A549 (cell line): ENCODE measurements at regions not wholly inside any gene's neighbourhood (a gene's known extent, or its start where the extent isn't known, plus 50 kb on each side); places are given as distances from the start of the nearest gene placed in this dataset.

Source experiments
- ATAC-seq, 2 experiments: fragments of 200-7000 bp in 1 of 2; fragments of >200 bp in 1 of 2; cut with Nextera tagmentation in 1 of 2; cut with Tn5 transposase in 1 of 2; 3 replicates each; pipeline versions ENCODE4 v1.8.0 to v1.9.1; 2018 to 2020; ENCODE audit warnings: mild to moderate bottlenecking in 1 of 2, moderate library complexity in 1 of 2
- CTCF ChIA-PET: fragments of 300-600 bp; sonication (Branson Sonifier 250); formaldehyde crosslinking; extraction: SDS; loops from one replicate; lab custom pipeline; 2021; ENCODE audit warnings: antibody characterized with exemption, inconsistent platforms; lab: Yijun Ruan, JAX
- POLR2A ChIA-PET: fragments of 350-600 bp; formaldehyde crosslinking; extraction: SDS; loops from one replicate; lab custom pipeline; 2021; ENCODE audit warnings: antibody characterized with exemption, inconsistent platforms; lab: Yijun Ruan, JAX
- DNase-seq, 2 experiments: peaks; one replicate each; pipeline versions ENCODE4 v3.0.0 to v3.0.0-alpha.2; 2011 to 2016; ENCODE audit warnings: low read depth in 1 of 2, low spot score in 1 of 2
- FAIRE-seq: peaks from 2 replicates; lab custom pipeline; 2011; peaks lifted over from hg19 to GRCh38; lab: Jason Lieb, UNC
- H3K27ac ChIP-seq, 2 experiments: fragments of >200 bp; sonication (Bioruptor Twin); formaldehyde crosslinking; 3 replicates each; pipeline ENCODE4 v1.5.1; 2016 to 2017
- H3K4me1 ChIP-seq: fragments of >200 bp; sonication (Bioruptor Twin); formaldehyde crosslinking; 3 replicates; pipeline ENCODE4 v1.6.1; 2016
- H3K4me2 ChIP-seq: fragments of >200 bp; sonication (Bioruptor Twin); formaldehyde crosslinking; 3 replicates; pipeline ENCODE4 v1.6.1; 2016
- H3K4me3 ChIP-seq: fragments of >200 bp; sonication (Bioruptor Twin); formaldehyde crosslinking; 3 replicates; pipeline ENCODE4 v1.5.1; 2016
- H3K9me3 ChIP-seq: fragments of >200 bp; sonication (Bioruptor Twin); formaldehyde crosslinking; 3 replicates; pipeline ENCODE4 v1.6.1; 2016
- BHLHE40 ChIP-seq: IDR thresholded peaks from 2 replicates; pipeline ENCODE4 v1.6.1; 2012; ENCODE audit warnings: low read depth, low read length, inconsistent platforms
- CEBPB ChIP-seq, 2 experiments: fragments of >200 bp in 1 of 2; sonication (Bioruptor Twin) in 1 of 2; formaldehyde crosslinking in 1 of 2; IDR thresholded peaks; 2 replicates each; pipeline ENCODE4 v1.6.1; 2012 to 2016
- CHD2 ChIP-seq: fragments of 150-350 bp; IDR thresholded peaks from 2 replicates; pipeline ENCODE4 v1.6.1; 2014; ENCODE audit warnings: low read length; ENCODE audit not compliant: partially characterized antibody
- CHD4 ChIP-seq: fragments of 200-600 bp; sonication (generic); IDR thresholded peaks from 2 replicates; pipeline ENCODE4 v1.6.1; 2016; ENCODE audit warnings: antibody characterized with exemption, mild to moderate bottlenecking, borderline replicate concordance
- EHF ChIP-seq: fragments of 250-450 bp; sonication (Bioruptor Pico); IDR thresholded peaks from 2 replicates; pipeline ENCODE4 v1.5.0; 2020; ENCODE audit warnings: mild to moderate bottlenecking
- ELK1 ChIP-seq: fragments of 150-350 bp; IDR thresholded peaks from 2 replicates; pipeline ENCODE4 v1.6.1; 2014; ENCODE audit warnings: low read depth, mild to moderate bottlenecking, low read length
- ESRRA ChIP-seq: fragments of 150-350 bp; IDR thresholded peaks from 2 replicates; pipeline ENCODE4 v1.6.1; 2014; ENCODE audit warnings: mild to moderate bottlenecking, low read length, borderline replicate concordance
- FOSB ChIP-seq: fragments of 250-450 bp; sonication (Bioruptor Pico); IDR thresholded peaks from 2 replicates; pipeline ENCODE4 v1.5.0; 2020; ENCODE audit warnings: mild to moderate bottlenecking, moderate library complexity
- FOXS1 ChIP-seq: fragments of 250-450 bp; sonication (Bioruptor Pico); IDR thresholded peaks from 2 replicates; pipeline ENCODE4 v1.5.0; 2020; ENCODE audit warnings: mild to moderate bottlenecking, moderate library complexity
- HDAC2 ChIP-seq: fragments of 200-600 bp; sonication (generic); IDR thresholded peaks from 2 replicates; pipeline ENCODE4 v1.6.1; 2016
- HEYL ChIP-seq: fragments of 250-450 bp; sonication (Bioruptor Pico); IDR thresholded peaks from 2 replicates; pipeline ENCODE4 v1.8.0; 2021; ENCODE audit warnings: mild to moderate bottlenecking, moderate library complexity
- HOXB13 ChIP-seq: fragments of 250-450 bp; sonication (Bioruptor Pico); IDR thresholded peaks from 2 replicates; pipeline ENCODE4 v1.5.0; 2020; ENCODE audit warnings: low read depth, mild to moderate bottlenecking, moderate library complexity
- JUN ChIP-seq, 2 experiments: fragments of >200 bp; sonication (Bioruptor Twin); formaldehyde crosslinking; IDR thresholded peaks; 2 replicates in 1 of 2; 3 replicates in 1 of 2; pipeline ENCODE4 v1.6.1; 2016 to 2017
- JUNB ChIP-seq: fragments of >200 bp; sonication (Bioruptor Twin); formaldehyde crosslinking; IDR thresholded peaks from 2 replicates; pipeline ENCODE4 v1.6.1; 2016
- KDM1A ChIP-seq: fragments of 200-600 bp; sonication (generic); IDR thresholded peaks from 2 replicates; pipeline ENCODE4 v1.6.1; 2016; ENCODE audit warnings: low read depth, mild to moderate bottlenecking
- KDM5A ChIP-seq: fragments of 200-600 bp; sonication (generic); IDR thresholded peaks from 2 replicates; pipeline ENCODE4 v1.6.1; 2016; ENCODE audit warnings: antibody characterized with exemption, mild to moderate bottlenecking
- MAFK ChIP-seq: fragments of 450-650 bp; IDR thresholded peaks from 2 replicates; pipeline ENCODE4 v1.6.1; 2014; ENCODE audit not compliant: partially characterized antibody
- MYC ChIP-seq: IDR thresholded peaks from 2 replicates; pipeline ENCODE4 v1.6.1; 2012; ENCODE audit warnings: mild to moderate bottlenecking, inconsistent platforms, low read length, improper control_type of control experiment, borderline replicate concordance
- NFE2L2 ChIP-seq: fragments of 150-350 bp; conservative IDR thresholded peaks from 2 replicates; pipeline ENCODE4 v1.6.1; 2014; ENCODE audit warnings: low read length
- NR3C1 ChIP-seq: fragments of >200 bp; sonication (Bioruptor Twin); formaldehyde crosslinking; IDR thresholded peaks from 3 replicates; pipeline ENCODE4 v1.6.1; 2017
- POLR2AphosphoS2 ChIP-seq: conservative IDR thresholded peaks from 2 replicates; pipeline ENCODE4 v1.6.1; 2012; ENCODE audit warnings: low read length, improper control_type of control experiment, inconsistent platforms
- RAD21 ChIP-seq, 2 experiments: fragments of >200 bp in 1 of 2; sonication (Bioruptor Twin) in 1 of 2; formaldehyde crosslinking in 1 of 2; IDR thresholded peaks in 1 of 2; conservative IDR thresholded peaks in 1 of 2; 2 replicates in 1 of 2; 3 replicates in 1 of 2; pipeline ENCODE4 v1.6.1; 2012 to 2018; ENCODE audit warnings: inconsistent platforms in 1 of 2
- RCOR1 ChIP-seq: fragments of 150-350 bp; IDR thresholded peaks from 2 replicates; pipeline ENCODE4 v1.6.1; 2014; ENCODE audit warnings: antibody characterized with exemption, low read length, low read depth
- RFX5 ChIP-seq: fragments of 450-650 bp; IDR thresholded peaks from 2 replicates; pipeline ENCODE4 v1.7.1; 2014; ENCODE audit warnings: antibody characterized with exemption, mild to moderate bottlenecking, moderate library complexity
- SREBF2 ChIP-seq: fragments of 450-650 bp; IDR thresholded peaks from 2 replicates; pipeline ENCODE4 v1.6.1; 2014; ENCODE audit warnings: mild to moderate bottlenecking, moderate library complexity
- TP53 ChIP-seq: fragments of 250-450 bp; sonication (Bioruptor Pico); IDR thresholded peaks from 2 replicates; pipeline ENCODE4 v1.5.0; 2021; ENCODE audit warnings: mild to moderate bottlenecking, moderate library complexity
- ZNF302 ChIP-seq: fragments of 250-450 bp; sonication (Bioruptor Pico); IDR thresholded peaks from 2 replicates; pipeline ENCODE4 v1.9.0; 2021; ENCODE audit warnings: inconsistent platforms, mild to moderate bottlenecking, moderate library complexity
- ZSCAN20 ChIP-seq: fragments of 250-450 bp; sonication (Bioruptor Pico); IDR thresholded peaks from 2 replicates; pipeline ENCODE4 v1.8.0; 2022; ENCODE audit warnings: mild to moderate bottlenecking, moderate library complexity
- WGBS: methylation state at CpG from one replicate; pipeline ENCODE4 v1.1.6; 2017; ENCODE audit errors: missing lambda C conversion rate; 5-methylcytosine and 5-hydroxymethylcytosine counted together
- TF ChIP-seq, protein P1 (sequence below): fragments of 450-650 bp; IDR thresholded peaks from 2 replicates; pipeline ENCODE4 v1.6.1; 2014; ENCODE audit warnings: antibody characterized with exemption
- TF ChIP-seq, protein P2 (sequence below): IDR thresholded peaks from 2 replicates; pipeline ENCODE4 v1.6.1; 2012
- TF ChIP-seq, protein P3 (sequence below): IDR thresholded peaks from 2 replicates; pipeline ENCODE4 v1.6.1; 2012
- TF ChIP-seq, protein P4 (sequence below): fragments of >200 bp; sonication (Bioruptor Twin); formaldehyde crosslinking; IDR thresholded peaks from 2 replicates; pipeline ENCODE4 v1.6.1; 2016
- TF ChIP-seq, protein P5 (sequence below): fragments of 250-450 bp; sonication (Bioruptor Pico); IDR thresholded peaks from 2 replicates; pipeline ENCODE4 v1.5.0; 2020; ENCODE audit warnings: low read depth, mild to moderate bottlenecking, moderate library complexity

- TF ChIP-seq CHD2, result no peak
- TF ChIP-seq, protein P1, sequence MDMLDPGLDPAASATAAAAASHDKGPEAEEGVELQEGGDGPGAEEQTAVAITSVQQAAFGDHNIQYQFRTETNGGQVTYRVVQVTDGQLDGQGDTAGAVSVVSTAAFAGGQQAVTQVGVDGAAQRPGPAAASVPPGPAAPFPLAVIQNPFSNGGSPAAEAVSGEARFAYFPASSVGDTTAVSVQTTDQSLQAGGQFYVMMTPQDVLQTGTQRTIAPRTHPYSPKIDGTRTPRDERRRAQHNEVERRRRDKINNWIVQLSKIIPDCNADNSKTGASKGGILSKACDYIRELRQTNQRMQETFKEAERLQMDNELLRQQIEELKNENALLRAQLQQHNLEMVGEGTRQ, result no peak
- TF ChIP-seq MYC, result no peak
- no peak for TF ChIP-seq CEBPB (IDR thresholded peaks at IDR 0.05)
- no peak for TF ChIP-seq HEYL (CRISPR knock-in tag)
- no peak for TF ChIP-seq NR3C1
- TF ChIP-seq, all 56 proteins: peak for 0
Observed at GRCh38 chr4:123838474-123838873, 441.9 kb downstream of the SPRY1 start (continued).

DNA sequence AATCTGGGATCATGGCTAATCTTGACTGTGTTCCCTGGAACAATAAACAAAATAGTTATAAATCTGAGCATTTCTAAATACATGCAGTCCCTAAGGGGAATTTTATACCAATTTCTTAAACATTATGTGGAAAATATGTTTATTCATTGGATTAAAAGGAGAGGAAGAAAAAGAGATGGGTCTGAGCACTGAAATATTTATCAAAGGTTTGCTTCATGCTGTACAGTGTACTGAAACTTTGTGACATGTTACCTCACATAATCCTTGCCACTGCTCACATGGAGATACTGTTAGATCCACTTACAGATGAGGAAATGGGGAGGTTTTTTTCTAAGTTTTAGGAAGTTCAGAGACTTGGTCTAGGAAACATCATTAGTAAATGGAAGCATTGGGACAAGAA is 443.6 kb downstream of the SPRY1 start:
- POLR2A ChIA-PET, result no interaction called here
- no peak overlapping the region for H3K4me3 ChIP-seq
- FAIRE-seq (no peak), ATAC-seq (no peak), DNase-seq (no peak)
- TF ChIP-seq FOXS1 (CRISPR knock-in tag) (no peak), RCOR1 (no peak), MAFK (no peak), HOXB13 (CRISPR knock-in tag) (no peak), ZSCAN20 (CRISPR knock-in tag) (no peak), EHF (CRISPR knock-in tag) (no peak), POLR2AphosphoS2 (no peak), HDAC2 (no peak), ZNF302 (CRISPR knock-in tag) (no peak), ESRRA (no peak), FOSB (no peak), NFE2L2 (no peak), KDM1A (no peak), TP53 (CRISPR knock-in tag) (no peak), CHD4 (no peak), RAD21 (conservative IDR thresholded peaks at IDR 0.05 in 1 of 2, IDR thresholded peaks at IDR 0.05 in 1 of 2) (no peak), JUN (IDR thresholded peaks at IDR 0.05) (no peak), JUNB (no peak)
- TF ChIP-seq, protein P1, result no peak
- H3K4me2 ChIP-seq, result no peak overlapping the region
- H3K9me3 ChIP-seq, result no peaks in the 10 kb centered on the region
- H3K27ac ChIP-seq, result no peak overlapping the region
- CTCF ChIA-PET, result no interaction called here
- no peaks in the 10 kb centered on the region for H3K4me1 ChIP-seq

DNA sequence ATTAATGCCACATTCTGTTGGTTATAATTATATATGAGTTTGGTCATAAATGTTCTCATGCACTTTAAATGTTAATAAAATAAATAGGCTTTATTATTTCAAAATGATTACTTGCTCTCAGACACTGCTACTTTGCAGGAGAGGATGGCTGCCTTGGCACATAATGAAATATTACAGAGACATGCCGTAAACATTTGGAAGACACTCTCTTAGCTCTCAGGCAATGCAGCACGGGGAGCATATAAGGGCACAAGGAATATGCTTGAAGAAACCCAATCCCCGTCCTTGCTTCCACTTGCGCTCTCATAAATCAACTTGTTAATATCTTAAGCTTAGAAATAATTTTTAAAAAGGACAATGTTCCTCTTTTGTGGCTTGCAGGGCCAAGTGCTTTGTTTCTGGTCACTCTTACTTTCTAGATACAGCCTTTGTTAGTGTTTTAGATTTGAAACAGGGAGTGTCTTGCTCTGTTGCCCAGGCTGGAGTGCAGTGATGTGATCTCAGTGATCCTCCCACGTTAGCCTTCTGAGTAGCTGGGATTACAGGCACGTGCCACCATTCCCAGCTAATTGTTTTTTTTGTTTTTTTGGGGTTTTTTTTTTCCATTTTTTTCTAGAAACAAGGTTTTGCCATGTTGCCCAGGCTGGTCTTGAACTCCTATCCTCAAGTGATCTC is 445.0 kb downstream of the SPRY1 start:
- ATAC-seq (no peak), DNase-seq (no peak), FAIRE-seq (no peak)
- WGBS, result 45% methylated on average over 6 of the region's 6 CpGs
- H3K9me3 ChIP-seq, result no peaks in the 10 kb centered on the region
- no peak for TF ChIP-seq KDM5A
- no peak for TF ChIP-seq MAFK
- TF ChIP-seq, protein P2, sequence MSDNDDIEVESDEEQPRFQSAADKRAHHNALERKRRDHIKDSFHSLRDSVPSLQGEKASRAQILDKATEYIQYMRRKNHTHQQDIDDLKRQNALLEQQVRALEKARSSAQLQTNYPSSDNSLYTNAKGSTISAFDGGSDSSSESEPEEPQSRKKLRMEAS, result no peak
- no peak for TF ChIP-seq RFX5
- TF ChIP-seq, protein P3, sequence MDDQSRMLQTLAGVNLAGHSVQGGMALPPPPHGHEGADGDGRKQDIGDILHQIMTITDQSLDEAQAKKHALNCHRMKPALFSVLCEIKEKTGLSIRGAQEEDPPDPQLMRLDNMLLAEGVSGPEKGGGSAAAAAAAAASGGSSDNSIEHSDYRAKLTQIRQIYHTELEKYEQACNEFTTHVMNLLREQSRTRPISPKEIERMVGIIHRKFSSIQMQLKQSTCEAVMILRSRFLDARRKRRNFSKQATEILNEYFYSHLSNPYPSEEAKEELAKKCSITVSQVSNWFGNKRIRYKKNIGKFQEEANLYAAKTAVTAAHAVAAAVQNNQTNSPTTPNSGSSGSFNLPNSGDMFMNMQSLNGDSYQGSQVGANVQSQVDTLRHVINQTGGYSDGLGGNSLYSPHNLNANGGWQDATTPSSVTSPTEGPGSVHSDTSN, result no peak
- no peak for TF ChIP-seq SREBF2
- TF ChIP-seq, protein P4, sequence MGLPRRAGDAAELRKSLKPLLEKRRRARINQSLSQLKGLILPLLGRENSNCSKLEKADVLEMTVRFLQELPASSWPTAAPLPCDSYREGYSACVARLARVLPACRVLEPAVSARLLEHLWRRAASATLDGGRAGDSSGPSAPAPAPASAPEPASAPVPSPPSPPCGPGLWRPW, result no peak
- TF ChIP-seq BHLHE40, result no peak
- TF ChIP-seq, protein P5, sequence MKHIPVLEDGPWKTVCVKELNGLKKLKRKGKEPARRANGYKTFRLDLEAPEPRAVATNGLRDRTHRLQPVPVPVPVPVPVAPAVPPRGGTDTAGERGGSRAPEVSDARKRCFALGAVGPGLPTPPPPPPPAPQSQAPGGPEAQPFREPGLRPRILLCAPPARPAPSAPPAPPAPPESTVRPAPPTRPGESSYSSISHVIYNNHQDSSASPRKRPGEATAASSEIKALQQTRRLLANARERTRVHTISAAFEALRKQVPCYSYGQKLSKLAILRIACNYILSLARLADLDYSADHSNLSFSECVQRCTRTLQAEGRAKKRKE (CRISPR knock-in tag), result no peak
- TF ChIP-seq HOXB13 (CRISPR knock-in tag), result no peak
- TF ChIP-seq ELK1, result no peak
- no peak for TF ChIP-seq NFE2L2
- H3K4me1 ChIP-seq, result no peaks in the 10 kb centered on the region
- no peak overlapping the region for H3K4me2 ChIP-seq
- ChIA-PET CTCF (no interaction called here), POLR2A (interaction anchor here (0.5 kb wide), 1 partner anchor 237 kb away, joined by 3 read pairs; no protein-coding TSS in a partner anchor)
- no peak overlapping the region for H3K27ac ChIP-seq
- no peak overlapping the region for H3K4me3 ChIP-seq
